Kidney capillary endothelial cell (primary cell): ENCODE measurements at regions not wholly inside any gene's neighbourhood (a gene's known extent, or its start where the extent isn't known, plus 50 kb on each side); places are given as distances from the start of the nearest gene placed in this dataset.
"Not testable (repeated sequence)": the region's sequence is repeated elsewhere in the genome, so short reads cannot be mapped to it uniquely, and the experiment has no call there.

ENCODE experiments used
- DNase-seq: peaks from one replicate; pipeline ENCODE4 v3.0.0-alpha.2; 2018; ENCODE audit warnings: low spot score

DNA sequence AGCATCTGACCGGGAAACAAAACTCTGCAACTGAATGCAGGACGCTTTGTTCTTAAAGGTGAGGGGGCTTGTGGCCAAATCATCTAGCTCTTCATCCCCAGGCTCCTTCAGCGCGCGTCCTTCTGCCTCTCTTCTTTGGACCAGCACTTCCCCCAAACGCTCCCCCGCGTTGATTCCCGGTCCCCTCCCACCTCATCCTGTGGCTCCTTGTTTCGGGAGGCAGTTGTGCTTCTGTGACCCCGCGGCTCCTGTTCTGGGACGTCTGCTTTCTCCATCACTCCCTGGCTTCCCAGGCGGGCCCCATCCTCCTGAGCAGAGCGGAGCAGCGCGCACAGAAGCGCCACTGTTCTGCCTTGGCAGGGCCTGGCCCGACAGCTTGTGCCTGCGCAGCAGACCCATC is 109.7 kb upstream of the ZNG1E start:
- DNase-seq, result not testable (repeated sequence)

DNA sequence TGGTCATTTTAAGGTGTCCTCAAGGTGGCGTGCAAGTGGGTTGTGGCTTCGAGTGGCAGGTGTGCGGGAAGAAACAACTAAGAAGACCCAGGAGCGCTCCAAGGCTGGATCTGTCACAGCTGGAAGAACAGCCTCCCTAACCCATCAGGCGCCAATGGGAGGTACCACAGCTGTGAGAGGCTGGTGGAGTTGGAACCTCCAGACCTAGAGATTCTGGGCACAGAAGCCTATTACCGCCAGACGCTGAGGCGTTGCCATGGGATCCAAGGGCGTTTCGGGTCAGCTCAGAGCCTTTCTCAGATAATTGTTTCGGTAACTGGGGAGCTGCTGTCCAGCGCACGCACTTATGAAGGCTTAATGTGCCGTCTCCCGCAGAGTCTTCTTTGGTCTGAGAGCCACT is 156.7 kb upstream of the ZNG1E start:
- not testable (repeated sequence) for DNase-seq

GRCh38 chr9:65514465-65514864 is 161.3 kb upstream of the ZNG1E start:
- not testable (repeated sequence) for DNase-seq

GRCh38 chr9:65507897-65508296 is 167.8 kb upstream of the ZNG1E start:
- not testable (repeated sequence) for DNase-seq

- not testable (repeated sequence) for DNase-seq
Measured at GRCh38 chr9:65504686-65505085, 171.0 kb upstream of the ZNG1E start.

GRCh38 chr9:65503696-65504095 is 172.0 kb upstream of the ZNG1E start:
- not testable (repeated sequence) for DNase-seq

- DNase-seq, result not testable (repeated sequence)
Measured at GRCh38 chr9:65482890-65483289, 192.8 kb upstream of the ZNG1E start.

DNA sequence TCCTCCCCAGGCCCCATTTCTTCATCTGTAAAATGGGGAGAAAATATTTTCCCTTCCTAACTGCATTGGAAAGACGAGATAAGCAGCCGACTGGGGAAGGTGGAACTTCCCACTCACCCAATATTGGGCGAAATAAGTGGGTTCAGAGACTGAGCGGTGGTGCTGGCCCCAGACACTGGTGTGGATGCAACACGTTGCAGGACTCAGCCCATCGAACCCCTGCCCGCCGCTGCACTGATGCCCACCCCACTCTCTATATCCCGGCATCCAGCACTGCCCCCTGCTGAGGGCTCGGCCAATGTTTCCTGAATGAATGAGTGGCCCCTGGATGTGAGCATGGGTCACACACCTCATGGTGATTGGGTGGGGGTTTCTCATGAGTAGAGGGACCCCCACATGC is 194.4 kb upstream of the ZNG1E start:
- DNase-seq, result not testable (repeated sequence)

DNA sequence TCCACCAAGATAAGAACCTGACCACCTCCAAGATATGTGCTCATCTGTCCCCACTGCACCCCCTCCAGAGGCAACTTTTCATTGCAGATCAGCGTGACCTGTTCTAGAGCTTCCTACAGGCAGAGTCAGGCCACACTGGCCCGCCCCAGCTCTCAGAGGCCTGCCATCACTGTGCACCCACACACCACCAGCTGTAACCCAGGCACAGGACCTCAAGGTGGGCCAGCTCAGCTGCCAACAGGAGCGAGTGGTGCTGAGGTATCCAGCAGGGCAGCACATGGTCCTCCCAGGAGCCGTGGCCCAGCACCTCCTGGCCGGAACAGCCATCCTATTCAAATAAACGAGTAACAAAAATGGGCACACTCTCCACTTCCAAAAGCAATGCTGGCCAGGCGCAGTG is 189.9 kb upstream of the FOXD4L5 start:
- DNase-seq, result not testable (repeated sequence)

DNA sequence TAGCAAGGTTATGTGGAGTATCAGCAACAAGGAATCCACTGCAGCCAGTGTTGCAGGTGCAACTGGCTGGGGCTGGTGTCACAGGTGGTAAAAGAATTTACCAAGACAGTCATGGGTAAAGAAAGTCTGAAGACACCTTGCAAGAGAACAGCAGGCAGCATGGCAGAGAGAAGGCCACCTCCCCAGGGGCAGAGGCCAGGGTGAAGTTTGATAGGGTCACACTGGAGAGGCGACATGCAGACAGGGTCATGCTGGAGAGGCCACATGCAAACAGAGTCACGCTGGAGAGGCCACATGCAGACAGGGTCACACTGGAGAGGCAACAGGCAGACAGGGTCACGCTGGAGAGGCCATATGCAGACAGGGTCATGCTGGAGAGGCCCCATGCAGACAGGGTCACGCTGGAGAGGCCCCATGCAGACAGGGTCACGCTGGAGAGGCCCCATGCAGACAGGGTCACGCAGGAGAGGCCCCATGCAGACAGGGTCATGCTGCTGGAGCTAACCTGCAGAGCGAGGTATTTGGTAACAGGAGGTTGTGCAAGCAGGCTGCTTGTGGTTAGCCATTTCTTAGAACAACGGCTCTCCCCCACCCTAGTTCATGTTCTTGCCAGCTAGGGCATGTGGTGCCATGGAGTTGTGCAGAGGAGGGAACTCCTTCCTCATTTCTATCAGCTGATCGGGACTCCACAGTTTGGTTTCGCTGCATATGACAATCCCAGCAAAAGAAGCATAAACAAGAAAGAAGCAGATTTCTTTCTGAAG is 188.2 kb upstream of the FOXD4L5 start:
- DNase-seq, result not testable (repeated sequence)

DNA sequence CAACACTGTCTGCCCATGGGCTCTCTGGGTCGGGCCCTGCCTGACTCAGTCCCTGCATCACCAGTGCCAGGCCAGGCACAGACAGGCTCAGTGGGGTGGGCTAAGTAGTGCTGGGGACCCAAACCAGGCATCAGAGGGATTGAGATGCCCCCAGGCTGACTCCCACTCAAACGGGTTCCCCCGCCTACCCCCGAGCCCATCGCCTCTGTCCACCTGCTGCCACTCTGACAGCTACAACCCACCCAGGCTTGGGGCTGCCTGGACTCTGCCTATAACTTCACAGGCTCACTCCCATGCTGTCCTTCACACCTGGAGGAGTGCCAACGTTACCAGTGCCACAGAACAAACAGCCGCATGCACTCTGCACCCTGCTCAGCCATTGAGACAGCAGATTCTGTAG is 186.1 kb upstream of the FOXD4L5 start:
- DNase-seq, result not testable (repeated sequence)

- DNase-seq, result not testable (repeated sequence)
Measured at GRCh38 chr9:65466911-65467734, 182.1 kb upstream of the FOXD4L5 start.

DNA sequence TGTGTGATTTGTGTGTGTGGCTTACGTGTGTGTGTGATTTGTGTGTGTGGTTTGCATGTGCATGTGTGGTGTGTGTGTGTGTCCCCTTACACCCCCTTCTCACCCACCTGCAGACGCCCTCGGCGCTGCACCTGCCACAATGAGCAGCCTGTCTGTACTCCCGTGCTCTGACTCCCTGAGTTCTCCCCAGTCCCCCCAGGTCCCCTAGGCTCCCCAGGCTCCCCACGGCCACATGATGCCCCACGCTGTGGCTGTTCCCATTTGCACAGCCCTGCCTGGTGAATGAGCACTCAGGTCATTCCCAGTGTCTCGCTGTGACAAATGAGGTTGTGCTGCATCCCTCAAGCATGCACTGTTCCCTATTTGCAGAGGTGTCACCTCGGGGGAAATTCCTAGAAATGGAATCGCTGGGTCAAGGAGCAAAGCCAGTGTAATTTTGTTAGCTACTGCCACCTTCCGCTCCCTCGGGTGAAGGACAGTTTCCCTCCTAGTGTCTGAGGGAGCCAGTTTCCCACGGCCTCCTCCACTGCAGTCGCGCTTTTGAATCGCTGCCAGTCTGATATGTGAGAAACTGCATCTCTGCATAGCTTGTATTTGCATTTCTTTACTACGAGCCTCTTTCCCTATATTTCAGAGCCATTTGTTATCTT is 180.4 kb upstream of the FOXD4L5 start:
- DNase-seq, result not testable (repeated sequence)

- not testable (repeated sequence) for DNase-seq
Measured at GRCh38 chr9:65462476-65462875, 177.5 kb upstream of the FOXD4L5 start.

- DNase-seq, result no peak
Measured at GRCh38 chr9:65459756-65460320, 174.8 kb upstream of the FOXD4L5 start.

DNA sequence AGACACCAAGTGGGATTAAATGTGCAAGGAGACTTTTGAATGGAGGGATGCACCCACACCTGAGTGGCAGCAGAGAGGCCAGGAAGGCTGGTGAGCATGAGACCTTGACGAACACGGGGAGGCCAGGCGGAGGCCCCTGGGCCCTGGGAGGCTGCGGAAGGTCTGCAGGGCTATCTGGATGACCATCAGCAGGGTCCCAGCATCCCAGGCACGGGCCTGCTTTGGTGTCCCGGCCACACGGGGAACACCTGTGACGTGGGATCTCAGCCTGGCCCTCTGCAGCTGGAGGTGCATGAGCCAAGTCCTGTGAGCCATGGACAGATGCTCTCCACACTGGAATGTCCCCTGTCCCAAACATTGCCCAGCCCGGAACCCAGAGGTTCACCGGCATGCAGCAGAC is 174.0 kb upstream of the FOXD4L5 start:
- no peak for DNase-seq

- no peak for DNase-seq
Measured at GRCh38 chr9:65458465-65458864, 173.5 kb upstream of the FOXD4L5 start.

DNA sequence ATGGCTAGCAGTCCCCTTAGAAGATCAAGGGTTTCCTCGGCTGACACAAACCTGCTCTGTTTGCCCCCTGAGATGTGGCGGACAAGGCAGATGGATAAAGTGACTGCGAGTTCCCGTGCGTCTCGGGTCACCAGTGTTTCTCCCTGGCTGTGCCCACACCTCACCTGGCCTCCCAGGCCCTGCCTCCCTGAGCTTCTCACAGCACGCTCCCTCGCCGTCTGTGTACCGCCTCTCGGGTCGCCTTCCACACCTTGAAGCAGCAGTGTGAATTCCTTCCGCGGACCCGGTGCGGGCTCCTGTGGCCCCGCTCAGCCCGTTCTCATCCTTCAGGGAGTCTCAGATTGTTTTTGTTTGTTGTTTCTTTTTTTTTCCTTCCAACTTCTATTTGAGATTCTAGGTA is 172.0 kb upstream of the FOXD4L5 start:
- DNase-seq, result not testable (repeated sequence)

- not testable (repeated sequence) for DNase-seq
Measured at GRCh38 chr9:65455751-65456647, 171.0 kb upstream of the FOXD4L5 start.

DNA sequence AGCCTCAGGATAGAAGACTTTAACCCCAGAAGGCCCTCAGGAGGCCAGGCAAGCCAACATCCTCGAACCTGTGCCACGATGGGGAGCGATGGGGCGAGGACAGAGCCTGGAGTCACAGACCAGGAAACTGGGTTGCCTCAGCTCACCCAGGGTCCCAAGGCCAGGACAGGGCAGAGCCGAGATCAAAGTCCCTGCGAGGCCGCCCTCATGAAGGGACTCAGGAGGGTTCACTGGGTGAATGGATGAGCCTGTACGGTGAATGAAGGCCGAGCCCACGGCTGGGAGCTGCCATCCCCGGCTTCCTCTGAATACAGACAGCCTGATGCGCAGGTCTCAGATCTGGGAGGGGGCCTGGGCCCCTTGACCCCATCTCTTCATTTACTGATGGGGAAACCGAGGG is 170.1 kb upstream of the FOXD4L5 start:
- DNase-seq, result not testable (repeated sequence)

DNA sequence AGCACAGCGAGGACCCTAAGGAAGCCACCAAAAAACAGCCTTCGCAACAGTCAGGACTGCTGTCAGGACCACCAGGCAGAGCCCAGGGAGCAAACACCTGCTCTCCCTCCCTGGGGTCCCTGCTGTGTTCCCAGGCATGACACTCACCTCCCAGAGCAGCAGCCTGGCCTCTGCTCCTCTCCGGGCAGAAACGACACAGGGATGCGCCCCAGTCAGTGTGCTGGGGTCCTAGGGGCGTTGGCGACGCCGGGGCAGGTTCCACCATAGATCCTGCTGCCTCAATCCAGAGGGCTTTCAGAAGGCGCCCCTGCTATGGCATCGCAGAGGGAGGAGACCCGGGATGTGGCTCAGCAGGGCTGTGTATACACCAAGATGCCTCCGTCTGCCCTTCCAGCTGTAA is 169.7 kb upstream of the FOXD4L5 start:
- DNase-seq, result not testable (repeated sequence)
